ENCODE measurements at regions not wholly inside any gene's neighbourhood (a gene's known extent, or its start where the extent isn't known, plus 50 kb on each side); places are given as distances from the start of the nearest gene placed in this dataset.
"Not testable (repeated sequence)": the region's sequence is repeated elsewhere in the genome, so short reads cannot be mapped to it uniquely, and the experiment has no call there.

DNA sequence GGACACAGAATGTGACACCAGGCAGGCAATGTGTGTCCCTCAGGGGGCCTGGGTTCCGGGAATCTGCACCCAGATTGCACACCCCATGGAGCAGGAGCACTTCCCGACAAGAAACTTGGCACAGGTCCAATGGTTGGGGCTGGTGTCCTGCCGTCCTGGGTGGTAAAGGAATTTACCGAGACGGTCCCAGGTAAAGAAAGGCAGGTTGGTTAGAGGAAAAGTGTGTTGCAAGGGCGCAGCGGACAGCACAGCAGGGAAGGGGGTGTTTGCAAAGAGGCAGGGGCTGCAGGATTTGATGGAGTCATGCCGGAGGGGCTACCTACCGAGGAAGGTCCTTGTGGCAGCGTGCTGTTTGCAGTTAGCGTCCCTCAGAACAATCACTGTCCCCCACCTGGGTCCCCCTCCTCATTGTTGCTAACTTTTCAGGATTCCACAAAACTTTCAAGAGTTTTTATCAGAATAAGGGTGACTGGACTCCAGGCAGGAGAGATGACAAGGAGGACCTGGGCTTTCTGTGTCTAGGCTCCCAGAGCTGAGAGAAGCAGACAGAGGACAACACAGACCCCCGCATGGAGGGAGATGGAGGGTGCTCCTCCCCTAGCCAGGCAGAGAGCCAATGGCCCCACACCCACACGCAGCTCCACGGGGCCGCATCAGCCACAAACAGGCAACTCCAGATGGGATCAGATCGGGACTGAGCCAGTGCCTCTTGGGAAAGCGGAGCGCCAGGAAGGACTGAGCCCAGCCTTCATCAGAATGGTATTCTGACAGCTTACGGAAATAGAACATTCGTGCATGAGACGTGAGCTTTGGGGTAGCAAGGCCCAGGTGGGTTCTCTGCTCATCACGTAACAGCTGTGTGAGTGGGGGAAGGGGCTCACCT is 1423.9 kb downstream of the BRD1 start:
- in situ Hi-C loops (cut with MboI), result no loop called here

DNA sequence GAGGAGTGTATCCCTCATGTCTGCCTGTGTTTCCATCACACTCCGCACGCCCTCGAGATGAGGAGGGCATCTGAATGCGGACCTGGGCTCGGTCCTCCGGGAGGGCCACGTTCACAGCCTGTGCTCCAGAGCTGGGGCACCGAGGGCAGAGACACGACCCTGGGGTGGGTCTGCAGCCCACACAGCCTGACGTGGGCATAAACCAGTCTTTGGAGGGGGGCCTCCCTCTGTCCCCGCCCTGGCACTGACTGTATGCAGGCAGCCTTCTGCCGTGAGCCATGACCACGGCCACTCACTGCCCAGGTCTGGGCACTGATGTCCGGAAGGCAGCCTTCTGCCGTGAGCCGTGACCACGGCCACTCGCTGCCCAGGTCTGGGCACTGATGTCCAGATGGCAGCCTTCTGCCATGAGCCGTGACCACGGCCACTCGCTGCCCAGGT is 1425.1 kb downstream of the BRD1 start:
- in situ Hi-C loops (cut with MboI), result no loop called here
- H3K27ac ChIP-seq, result no peak overlapping the region
- TF ChIP-seq EZH2phosphoT487 (IDR thresholded peaks at IDR 0.05; ENCODE audit: insufficient read depth, low read depth) (no peak), EZH2 (IDR thresholded peaks at IDR 0.05; ENCODE audit: insufficient read depth, poor library complexity, severe bottlenecking) (no peak)
- DNase-seq, result no peak
- H3K4me1 ChIP-seq (ENCODE audit: insufficient read depth), result no peaks in the 10 kb centered on the region
- no peaks in the 10 kb centered on the region for H3K79me2 ChIP-seq (ENCODE audit: insufficient read depth)
- 75 to 82% methylated on average over 18 to 21 of the region's 21 CpGs for WGBS, 2 experiments (ENCODE audit: low coverage in 1 of 2, low lambda C conversion rate in 2 of 2, missing lambda C conversion rate in 2 of 2)
- H3K27me3 ChIP-seq (replicated peaks; ENCODE audit: insufficient read depth), result no peaks in the 10 kb centered on the region
- H3K36me3 ChIP-seq (ENCODE audit: low read depth), result no peaks in the 10 kb centered on the region
- H3K9me3 ChIP-seq (ENCODE audit: low read depth), result no peaks in the 10 kb centered on the region
- H4K20me1 ChIP-seq (ENCODE audit: insufficient read depth), result no peaks in the 10 kb centered on the region
- H3K4me2 ChIP-seq (ENCODE audit: unreplicated experiment), result no peak overlapping the region
- no peak overlapping the region for H3K9ac ChIP-seq
- H3K4me3 ChIP-seq, result no peak overlapping the region
- H3K9me2 ChIP-seq (ENCODE audit: insufficient read depth), result no peaks in the 10 kb centered on the region
- H3F3A ChIP-seq (ENCODE audit: insufficient read depth), result no peaks in the 10 kb centered on the region
- no peak overlapping the region for H2AFZ ChIP-seq

More for the DNA sequence above, 1423.9 kb downstream of the BRD1 start:
- Histone ChIP-seq H3K36me3 (ENCODE audit: low read depth) (no peaks in the 10 kb centered on the region), H3K4me2 (ENCODE audit: unreplicated experiment) (no peak overlapping the region), H2AFZ (no peak overlapping the region), H3K27me3 (replicated peaks; ENCODE audit: insufficient read depth) (no peaks in the 10 kb centered on the region), H3K4me3 (no peak overlapping the region), H4K20me1 (ENCODE audit: insufficient read depth) (no peaks in the 10 kb centered on the region), H3K9ac (no peak overlapping the region), H3K79me2 (ENCODE audit: insufficient read depth) (no peaks in the 10 kb centered on the region), H3K27ac (no peak overlapping the region), H3F3A (ENCODE audit: insufficient read depth) (no peaks in the 10 kb centered on the region), H3K9me3 (ENCODE audit: low read depth) (no peaks in the 10 kb centered on the region), H3K4me1 (ENCODE audit: insufficient read depth) (no peaks in the 10 kb centered on the region), H3K9me2 (ENCODE audit: insufficient read depth) (no peaks in the 10 kb centered on the region)
- TF ChIP-seq EZH2 (IDR thresholded peaks at IDR 0.05; ENCODE audit: insufficient read depth, poor library complexity, severe bottlenecking) (no peak), EZH2phosphoT487 (IDR thresholded peaks at IDR 0.05; ENCODE audit: insufficient read depth, low read depth) (no peak)
- WGBS, 2 experiments (ENCODE audit: low coverage in 1 of 2, low lambda C conversion rate in 2 of 2, missing lambda C conversion rate in 2 of 2), result 42 to 47% methylated on average over 22 of the region's 22 CpGs
- DNase-seq, result no peak

DNA sequence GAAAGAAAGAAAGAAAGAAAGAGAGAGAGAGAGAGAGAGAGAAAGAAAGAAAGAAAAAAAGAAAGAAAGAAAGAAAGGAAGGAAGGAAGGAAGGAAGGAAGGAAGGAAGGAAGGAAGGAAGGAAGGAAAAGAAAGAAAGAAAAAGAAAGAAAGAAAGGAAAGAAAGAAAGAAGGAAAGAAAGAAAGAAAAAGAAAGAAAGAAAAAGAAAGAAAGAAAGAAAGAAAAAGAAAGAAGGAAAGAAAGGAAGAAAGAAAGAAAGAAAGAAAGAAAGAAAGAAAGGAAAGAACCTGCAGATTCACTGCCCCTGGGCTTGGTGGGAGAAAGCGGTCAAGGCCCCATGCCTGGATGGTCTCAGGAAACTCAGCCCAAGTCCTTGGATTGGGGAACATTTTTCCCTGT is 1426.2 kb downstream of the BRD1 start:
- H4K20me1 ChIP-seq (ENCODE audit: insufficient read depth); in situ Hi-C loops (cut with MboI); H3K9me2 ChIP-seq (ENCODE audit: insufficient read depth); DNase-seq; H3K79me2 ChIP-seq (ENCODE audit: insufficient read depth); H3K4me3 ChIP-seq; H3K27me3 ChIP-seq (replicated peaks; ENCODE audit: insufficient read depth); H3K36me3 ChIP-seq (ENCODE audit: low read depth); H3K27ac ChIP-seq; H3F3A ChIP-seq (ENCODE audit: insufficient read depth); H3K4me1 ChIP-seq (ENCODE audit: insufficient read depth); H3K9ac ChIP-seq; H2AFZ ChIP-seq; H3K9me3 ChIP-seq (ENCODE audit: low read depth); H3K4me2 ChIP-seq (ENCODE audit: unreplicated experiment): not testable (repeated sequence)
- 74 to 83% methylated on average over 1 of the region's 1 CpG for WGBS, 2 experiments (ENCODE audit: low coverage in 1 of 2, low lambda C conversion rate in 2 of 2, missing lambda C conversion rate in 2 of 2)

DNA sequence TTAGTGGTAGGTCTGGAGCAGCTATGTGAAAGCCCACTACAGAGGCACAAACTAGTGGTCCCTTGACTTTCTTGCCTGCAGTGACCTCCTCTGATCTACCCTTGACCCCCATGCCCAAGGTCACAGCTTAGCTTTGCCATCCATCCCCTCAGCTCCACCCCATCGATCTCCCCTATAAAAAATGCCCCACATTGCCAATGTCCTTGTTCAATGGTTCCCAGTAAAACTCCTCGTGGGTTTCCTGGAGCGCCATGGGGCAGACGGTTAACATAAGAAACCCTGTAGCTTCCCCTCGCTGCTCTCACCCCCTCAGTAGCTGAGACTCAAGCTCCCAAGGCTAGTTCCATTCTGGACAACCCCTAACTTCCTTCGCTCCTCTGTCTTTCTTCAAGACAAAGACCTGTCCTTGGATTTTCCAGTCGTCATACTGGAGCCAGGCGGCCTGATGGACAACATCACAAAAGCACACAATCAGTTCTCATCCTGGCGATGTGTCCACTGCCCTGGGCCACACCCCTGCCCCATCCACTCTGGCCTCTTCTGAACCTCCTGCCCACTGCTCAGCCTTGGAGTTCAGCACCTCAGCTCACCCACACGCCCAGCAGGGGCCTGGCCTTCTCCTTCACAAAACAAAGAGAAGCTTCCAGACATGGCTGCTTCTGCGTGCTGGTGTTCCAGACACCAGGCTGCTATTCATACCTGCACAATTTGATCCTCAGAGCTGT is 1429.3 kb downstream of the BRD1 start:
- Histone ChIP-seq H3K27ac (no peak overlapping the region), H3K4me2 (ENCODE audit: unreplicated experiment) (no peak overlapping the region), H3K27me3 (replicated peaks; ENCODE audit: insufficient read depth) (no peaks in the 10 kb centered on the region), H3F3A (ENCODE audit: insufficient read depth) (no peaks in the 10 kb centered on the region), H3K36me3 (ENCODE audit: low read depth) (no peaks in the 10 kb centered on the region), H3K9me3 (ENCODE audit: low read depth) (no peaks in the 10 kb centered on the region), H3K4me3 (no peak overlapping the region), H2AFZ (no peak overlapping the region), H3K9me2 (ENCODE audit: insufficient read depth) (no peaks in the 10 kb centered on the region), H3K4me1 (ENCODE audit: insufficient read depth) (no peaks in the 10 kb centered on the region), H4K20me1 (ENCODE audit: insufficient read depth) (no peaks in the 10 kb centered on the region), H3K79me2 (ENCODE audit: insufficient read depth) (no peaks in the 10 kb centered on the region), H3K9ac (no peak overlapping the region)
- 59 to 62% methylated on average over 11 of the region's 11 CpGs for WGBS, 2 experiments (ENCODE audit: low coverage in 1 of 2, low lambda C conversion rate in 2 of 2, missing lambda C conversion rate in 2 of 2)
- TF ChIP-seq EZH2 (IDR thresholded peaks at IDR 0.05; ENCODE audit: insufficient read depth, poor library complexity, severe bottlenecking) (no peak), EZH2phosphoT487 (IDR thresholded peaks at IDR 0.05; ENCODE audit: insufficient read depth, low read depth) (no peak)
- DNase-seq, result no peak
- in situ Hi-C loops (cut with MboI), result no loop called here
